Neuronal stem cell (in vitro differentiated cells): ENCODE measurements at regions not wholly inside any gene's neighbourhood (a gene's known extent, or its start where the extent isn't known, plus 50 kb on each side); places are given as distances from the start of the nearest gene placed in this dataset.

ENCODE experiments used
- DNase-seq: peaks from one replicate; pipeline ENCODE4 v3.0.0-alpha.2; 2013; ENCODE audit warnings: low spot score
- H2AFZ ChIP-seq: one replicate; pipeline ENCODE4 v1.6.1; 2013; ENCODE audit warnings: mild to moderate bottlenecking, low read length, inconsistent platforms
- H2AK5ac ChIP-seq: 2 replicates; pipeline ENCODE4 v1.6.1; 2013; ENCODE audit warnings: low read depth, mild to moderate bottlenecking, inconsistent platforms, low read length, moderate library complexity, mixed read lengths
- H2BK120ac ChIP-seq: 2 replicates; pipeline ENCODE4 v1.6.1; 2013; ENCODE audit warnings: low read depth, mild to moderate bottlenecking, inconsistent platforms, low read length, moderate library complexity, mixed read lengths
- H2BK12ac ChIP-seq: one replicate; pipeline ENCODE4 v1.6.1; 2013; ENCODE audit warnings: low read length, inconsistent platforms
- H2BK15ac ChIP-seq: 2 replicates; pipeline ENCODE4 v1.6.1; 2013; ENCODE audit warnings: mild to moderate bottlenecking, low read length, inconsistent platforms, mixed read lengths
- H2BK5ac ChIP-seq: one replicate; pipeline ENCODE4 v1.6.1; 2013; ENCODE audit warnings: inconsistent platforms, mild to moderate bottlenecking, low read length, moderate library complexity
- H3K14ac ChIP-seq: one replicate; pipeline ENCODE4 v1.6.1; 2013; ENCODE audit warnings: low read length, inconsistent platforms
- H3K18ac ChIP-seq: 2 replicates; pipeline ENCODE4 v1.6.1; 2013; ENCODE audit warnings: low read length, inconsistent platforms
- H3K23ac ChIP-seq: 2 replicates; pipeline ENCODE4 v1.6.1; 2013; ENCODE audit warnings: low read depth, mild to moderate bottlenecking, mixed read lengths, low read length, inconsistent platforms; ENCODE audit not compliant: poor library complexity
- H3K27ac ChIP-seq: replicated peaks from 3 replicates; pipeline ENCODE4 v1.5.1; 2013; ENCODE audit warnings: low read length, inconsistent platforms
- H3K27me3 ChIP-seq, 3 experiments: 2 replicates each; pipeline ENCODE4 v1.6.1; 2013; ENCODE audit warnings: low read length in 3 of 3, mild to moderate bottlenecking in 2 of 3, inconsistent platforms in 1 of 3, low read depth in 1 of 3, mixed read lengths in 1 of 3, moderate library complexity in 1 of 3; ENCODE audit not compliant: control insufficient read depth in 3 of 3, insufficient read depth in 3 of 3
- H3K36me3 ChIP-seq, 2 donors: replicated peaks in 1 of 2; 2 replicates each; pipeline ENCODE4 v1.6.1; 2013; ENCODE audit warnings: low read length in 2 of 2; ENCODE audit not compliant: control insufficient read depth in 2 of 2, insufficient read depth in 2 of 2
- H3K4ac ChIP-seq: 2 replicates; pipeline ENCODE4 v1.6.1; 2013; ENCODE audit warnings: inconsistent platforms, mild to moderate bottlenecking, low read length, moderate library complexity
- H3K4me1 ChIP-seq, 2 donors: 1 replicate in 1 of 2; 2 replicates in 1 of 2; pipeline ENCODE4 v1.6.1; 2013; ENCODE audit warnings: low read length in 2 of 2, low read depth in 1 of 2; ENCODE audit not compliant: control insufficient read depth in 2 of 2, insufficient read depth in 1 of 2
- H3K4me2 ChIP-seq: one replicate; pipeline ENCODE4 v1.6.1; 2013; ENCODE audit warnings: mild to moderate bottlenecking, low read length, inconsistent platforms; ENCODE audit not compliant: insufficient read depth, poor library complexity, severe bottlenecking
- H3K4me3 ChIP-seq, 2 donors: 2 replicates each; pipeline ENCODE4 v1.5.1; 2013; ENCODE audit warnings: low read length in 2 of 2, mild to moderate bottlenecking in 2 of 2, inconsistent platforms in 1 of 2, moderate library complexity in 1 of 2
- H3K79me1 ChIP-seq: one replicate; pipeline ENCODE4 v1.6.1; 2013; ENCODE audit warnings: low read depth, mild to moderate bottlenecking, inconsistent platforms, low read length, moderate library complexity
- H3K9ac ChIP-seq: one replicate; pipeline ENCODE4 v1.6.1; 2013; ENCODE audit warnings: mild to moderate bottlenecking, low read depth, low read length, inconsistent platforms; ENCODE audit not compliant: poor library complexity
- H3K9me3 ChIP-seq, 2 donors: replicated peaks in 1 of 2; 2 replicates each; pipeline versions ENCODE3 to v1.6.1; 2013; ENCODE audit warnings: low read length in 2 of 2, mild to moderate bottlenecking in 2 of 2, inconsistent platforms in 1 of 2, low read depth in 1 of 2, mixed read lengths in 1 of 2, moderate library complexity in 1 of 2; ENCODE audit not compliant: control insufficient read depth in 2 of 2, insufficient read depth in 1 of 2
- H4K8ac ChIP-seq: one replicate; pipeline ENCODE4 v1.6.1; 2013; ENCODE audit warnings: low read depth, mild to moderate bottlenecking, inconsistent platforms, low read length, moderate library complexity
- H4K91ac ChIP-seq: one replicate; pipeline ENCODE4 v1.6.1; 2013; ENCODE audit warnings: low read length, low read depth, mild to moderate bottlenecking, inconsistent platforms; ENCODE audit not compliant: poor library complexity
- WGBS, 2 donors: extraction: QIAGEN DNeasy Blood & Tissue Kit; methylation state at CpG; one replicate each; pipeline ENCODE4 v1.1.7; 2013; ENCODE audit warnings: missing lambda C conversion rate in 2 of 2, mixed read lengths in 1 of 2; ENCODE audit not compliant: insufficient read length in 2 of 2, insufficient replicate concordance in 1 of 2; ENCODE audit errors: extremely low coverage in 2 of 2; 5-methylcytosine and 5-hydroxymethylcytosine counted together

DNA sequence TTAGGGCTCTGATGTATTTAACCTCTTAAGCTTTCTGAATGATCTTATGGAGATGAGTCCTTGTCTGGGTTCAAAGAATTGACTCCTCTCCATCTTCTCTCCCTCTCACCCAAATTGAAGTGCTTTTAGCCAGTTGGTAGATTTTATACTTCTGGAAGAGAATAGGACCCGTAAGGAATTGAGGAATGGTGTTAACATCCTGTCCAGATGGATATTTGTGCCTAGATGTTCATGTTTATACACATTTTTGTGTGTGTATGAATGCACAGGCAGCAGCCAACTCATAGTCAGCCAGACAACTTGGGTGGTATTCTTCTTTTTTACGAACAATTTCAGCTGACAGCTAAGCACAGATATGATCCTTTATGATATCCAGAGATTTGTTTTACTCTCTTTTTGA is 449.6 kb upstream of the RGS6 start:
- peaks cover 0 to 2% of the 10 kb centered on the region in 2 donors for H3K9me3 ChIP-seq
- H2BK120ac ChIP-seq: no peak overlapping the region
- no peak for DNase-seq
- H3K27me3 ChIP-seq: no peaks in the 10 kb centered on the region
- peaks cover 0 to 8% of the 10 kb centered on the region in 2 donors for H3K4me1 ChIP-seq
- no peaks in the 10 kb centered on the region for H3K36me3 ChIP-seq
- no peak overlapping the region for H2AFZ ChIP-seq
- H2BK15ac ChIP-seq: no peak overlapping the region
- H3K9ac ChIP-seq: no peak overlapping the region
- no CpG with 5 or more reads among the region's 2 CpGs for WGBS, 2 donors
- no peak overlapping the region for H4K8ac ChIP-seq
- no peak overlapping the region for H3K4me3 ChIP-seq
- H4K91ac ChIP-seq: no peak overlapping the region
- H3K4me2 ChIP-seq: no peak overlapping the region
- H2BK5ac ChIP-seq: no peak overlapping the region
- no peak overlapping the region for H3K18ac ChIP-seq
- H3K27ac ChIP-seq: no peak overlapping the region
- H3K14ac ChIP-seq: no peak overlapping the region
- no peak overlapping the region for H2BK12ac ChIP-seq
- no peak overlapping the region for H2AK5ac ChIP-seq
- no peak overlapping the region for H3K4ac ChIP-seq
- H3K23ac ChIP-seq: no peak overlapping the region
- H3K79me1 ChIP-seq: no peaks in the 10 kb centered on the region

DNA sequence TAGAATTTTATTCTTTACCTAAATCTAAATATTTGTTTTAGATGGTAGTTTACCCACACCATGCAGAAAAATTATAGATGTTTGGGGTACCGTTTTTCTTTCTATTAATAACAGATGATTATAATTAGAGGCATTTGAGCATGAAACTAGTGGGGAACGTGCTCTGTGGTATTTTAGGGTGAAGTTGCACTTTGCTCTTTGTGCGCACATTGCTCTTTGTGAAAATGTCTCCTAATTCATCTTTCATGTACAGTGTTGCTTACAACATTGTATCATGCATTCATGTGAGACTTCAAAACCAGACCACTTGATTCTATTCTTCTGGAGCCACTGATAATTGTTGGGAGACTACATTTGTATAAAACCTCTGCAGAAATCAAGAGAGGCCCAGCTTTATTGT is 449.1 kb upstream of the RGS6 start:
- Histone ChIP-seq H3K36me3 (no peaks in the 10 kb centered on the region), H3K4ac (no peak overlapping the region), H3K79me1 (no peaks in the 10 kb centered on the region), H3K9ac (no peak overlapping the region), H2BK12ac (no peak overlapping the region), H2BK120ac (no peak overlapping the region), H3K27ac (no peak overlapping the region), H2AFZ (no peak overlapping the region), H4K91ac (no peak overlapping the region), H2BK5ac (no peak overlapping the region), H3K4me3 (no peak overlapping the region), H3K4me2 (no peak overlapping the region), H3K14ac (no peak overlapping the region), H4K8ac (no peak overlapping the region), H3K18ac (no peak overlapping the region), H3K23ac (no peak overlapping the region), H3K4me1 (peaks cover 0 to 8% of the 10 kb centered on the region in 2 donors), H2AK5ac (no peak overlapping the region), H3K27me3 (no peaks in the 10 kb centered on the region), H3K9me3 (peaks cover 0 to 2% of the 10 kb centered on the region in 2 donors), H2BK15ac (no peak overlapping the region)
- no peak for DNase-seq
- WGBS, 2 donors: no CpG with 5 or more reads among the region's 3 CpGs

DNA sequence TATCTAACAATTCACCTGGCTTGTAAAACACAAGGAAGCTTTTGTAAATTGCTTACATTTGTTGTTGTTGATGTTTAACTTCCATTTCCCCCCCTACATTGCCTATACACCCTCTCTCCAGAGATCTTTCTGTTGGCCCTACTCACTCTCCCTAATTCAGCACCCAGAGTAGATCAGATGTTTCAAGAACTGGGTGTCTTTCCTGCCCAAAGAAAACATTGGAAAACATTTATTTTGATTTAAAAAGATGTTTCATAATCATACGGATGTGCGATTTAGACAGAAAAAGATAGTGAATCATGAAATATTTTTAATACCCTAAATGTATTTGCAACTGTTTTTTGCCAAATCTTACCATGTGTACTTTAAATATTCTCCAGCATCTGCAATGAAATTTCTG is 446.4 kb upstream of the RGS6 start:
- H3K9ac ChIP-seq: no peak overlapping the region
- no peak overlapping the region for H3K27ac ChIP-seq
- no peak overlapping the region for H3K18ac ChIP-seq
- H3K36me3 ChIP-seq: no peaks in the 10 kb centered on the region
- H3K4me3 ChIP-seq: no peak overlapping the region
- H2AFZ ChIP-seq: no peak overlapping the region
- no peak overlapping the region for H2BK120ac ChIP-seq
- H3K14ac ChIP-seq: no peak overlapping the region
- no peaks in the 10 kb centered on the region for H3K79me1 ChIP-seq
- no peak for DNase-seq
- H3K9me3 ChIP-seq: peaks cover 0 to 2% of the 10 kb centered on the region in 2 donors
- H3K4ac ChIP-seq: no peak overlapping the region
- peaks cover 0 to 8% of the 10 kb centered on the region in 2 donors for H3K4me1 ChIP-seq
- H2BK12ac ChIP-seq: no peak overlapping the region
- no peak overlapping the region for H2BK15ac ChIP-seq
- no CpG with 5 or more reads among the region's 2 CpGs for WGBS, 2 donors
- H3K23ac ChIP-seq: no peak overlapping the region
- no peaks in the 10 kb centered on the region for H3K27me3 ChIP-seq
- H4K8ac ChIP-seq: no peak overlapping the region
- no peak overlapping the region for H3K4me2 ChIP-seq
- H2AK5ac ChIP-seq: no peak overlapping the region
- no peak overlapping the region for H4K91ac ChIP-seq
- H2BK5ac ChIP-seq: no peak overlapping the region

DNA sequence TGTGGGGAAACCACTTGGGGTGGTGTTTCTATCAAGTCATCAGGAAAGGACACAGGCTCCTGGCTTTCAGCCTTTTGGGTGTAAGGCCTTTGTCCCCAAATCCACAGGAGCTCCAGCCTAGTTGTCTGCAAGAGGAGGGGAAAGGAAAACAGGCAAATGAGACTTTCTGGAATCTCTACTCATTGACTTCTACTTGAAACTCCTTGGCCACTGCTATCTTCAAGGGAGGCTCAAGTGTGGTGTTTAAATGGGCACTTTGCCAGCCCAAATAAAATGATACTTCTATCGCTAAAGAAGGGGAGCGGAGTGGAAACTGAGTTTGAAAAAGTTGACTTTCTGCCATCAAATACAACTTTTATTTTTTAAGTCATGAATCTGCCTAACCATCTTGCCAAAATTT is 445.9 kb upstream of the RGS6 start:
- no peak overlapping the region for H3K14ac ChIP-seq
- H3K79me1 ChIP-seq: no peaks in the 10 kb centered on the region
- no peak overlapping the region for H3K18ac ChIP-seq
- DNase-seq: no peak
- H2BK5ac ChIP-seq: no peak overlapping the region
- no peak overlapping the region for H3K4me3 ChIP-seq
- no peak overlapping the region for H2AK5ac ChIP-seq
- H3K4ac ChIP-seq: no peak overlapping the region
- no peak overlapping the region for H2BK15ac ChIP-seq
- WGBS, 2 donors: no CpG with 5 or more reads among the region's 2 CpGs
- H3K4me2 ChIP-seq: no peak overlapping the region
- H3K4me1 ChIP-seq: peaks cover 0 to 8% of the 10 kb centered on the region in 2 donors
- H3K23ac ChIP-seq: no peak overlapping the region
- no peak overlapping the region for H3K27ac ChIP-seq
- H3K27me3 ChIP-seq: no peaks in the 10 kb centered on the region
- no peak overlapping the region for H2BK12ac ChIP-seq
- H3K36me3 ChIP-seq: no peaks in the 10 kb centered on the region
- no peak overlapping the region for H3K9ac ChIP-seq
- peaks cover 0 to 2% of the 10 kb centered on the region in 2 donors for H3K9me3 ChIP-seq
- no peak overlapping the region for H2AFZ ChIP-seq
- H4K8ac ChIP-seq: no peak overlapping the region
- no peak overlapping the region for H4K91ac ChIP-seq
- H2BK120ac ChIP-seq: no peak overlapping the region
